GM19035 (cell line): ENCODE measurements at regions not wholly inside any gene's neighbourhood (a gene's known extent, or its start where the extent isn't known, plus 50 kb on each side); places are given as distances from the start of the nearest gene placed in this dataset.
"Not testable (repeated sequence)": the region's sequence is repeated elsewhere in the genome, so short reads cannot be mapped to it uniquely, and the experiment has no call there.

Experiments
- ATAC-seq: cut with Tn5 transposase; IDR thresholded peaks from one replicate; pipeline ENCODE4 v1.9.1; 2021; ENCODE audit not compliant: unreplicated experiment

GRCh38 chr14:82011460-82011859, 477.8 kb upstream of the SEL1L start:
- no peak for ATAC-seq

GRCh38 chr14:82029038-82029437, 495.4 kb upstream of the SEL1L start:
- peak; percentile 72 for ATAC-seq

- ATAC-seq, result no peak
These were observed 501.7 kb upstream of the SEL1L start for GRCh38 chr14:82035397-82035796.

GRCh38 chr14:82038066-82038465, 504.4 kb upstream of the SEL1L start:
- not testable (repeated sequence) for ATAC-seq

GRCh38 chr14:82045339-82045738, 511.7 kb upstream of the SEL1L start:
- ATAC-seq, result no peak

- peak; percentile 66 for ATAC-seq
These were observed 513.0 kb upstream of the SEL1L start for GRCh38 chr14:82046512-82047226.

GRCh38 chr14:82047777-82048470, 514.3 kb upstream of the SEL1L start:
- ATAC-seq, result peak; percentile 43

- no peak for ATAC-seq
These were observed 519.1 kb upstream of the SEL1L start for GRCh38 chr14:82052778-82053177.

- ATAC-seq, result no peak
These were observed 522.0 kb upstream of the SEL1L start for GRCh38 chr14:82055515-82056115.

- ATAC-seq, result no peak
These were observed 526.6 kb upstream of the SEL1L start for GRCh38 chr14:82060219-82060618.

- ATAC-seq, result no peak
These were observed 533.7 kb upstream of the SEL1L start for GRCh38 chr14:82067221-82067875.

GRCh38 chr14:82070040-82070439, 536.4 kb upstream of the SEL1L start:
- ATAC-seq, result no peak

GRCh38 chr14:82070753-82071152, 537.1 kb upstream of the SEL1L start:
- no peak for ATAC-seq

- no peak for ATAC-seq
These were observed 539.9 kb upstream of the SEL1L start for GRCh38 chr14:82073547-82073946.

- no peak for ATAC-seq
These were observed 541.9 kb upstream of the SEL1L start for GRCh38 chr14:82075566-82075965.

GRCh38 chr14:82079553-82079952, 545.9 kb upstream of the SEL1L start:
- no peak for ATAC-seq

GRCh38 chr14:82080370-82080769, 546.7 kb upstream of the SEL1L start:
- ATAC-seq, result no peak

GRCh38 chr14:82084813-82085212, 551.2 kb upstream of the SEL1L start:
- ATAC-seq, result no peak

- ATAC-seq, result no peak
These were observed 557.4 kb upstream of the SEL1L start for GRCh38 chr14:82091097-82091496.

GRCh38 chr14:82094829-82095345, 561.2 kb upstream of the SEL1L start:
- no peak for ATAC-seq

- ATAC-seq, result no peak
These were observed 570.4 kb upstream of the SEL1L start for GRCh38 chr14:82104013-82104412.
